Stimulated activated CD8-positive, alpha-beta memory T cell treated with anti-CD3 and anti-CD28 coated beads, Interleukin-7, amount 100 ng/mL, for 24 hours (primary cell): ENCODE measurements at regions not wholly inside any gene's neighbourhood (a gene's known extent, or its start where the extent isn't known, plus 50 kb on each side); places are given as distances from the start of the nearest gene placed in this dataset.

ENCODE experiments used
- DNase-seq: peaks from one replicate; pipeline ENCODE4 v3.0.0-alpha.2; 2020; ENCODE audit warnings: low read depth

DNA sequence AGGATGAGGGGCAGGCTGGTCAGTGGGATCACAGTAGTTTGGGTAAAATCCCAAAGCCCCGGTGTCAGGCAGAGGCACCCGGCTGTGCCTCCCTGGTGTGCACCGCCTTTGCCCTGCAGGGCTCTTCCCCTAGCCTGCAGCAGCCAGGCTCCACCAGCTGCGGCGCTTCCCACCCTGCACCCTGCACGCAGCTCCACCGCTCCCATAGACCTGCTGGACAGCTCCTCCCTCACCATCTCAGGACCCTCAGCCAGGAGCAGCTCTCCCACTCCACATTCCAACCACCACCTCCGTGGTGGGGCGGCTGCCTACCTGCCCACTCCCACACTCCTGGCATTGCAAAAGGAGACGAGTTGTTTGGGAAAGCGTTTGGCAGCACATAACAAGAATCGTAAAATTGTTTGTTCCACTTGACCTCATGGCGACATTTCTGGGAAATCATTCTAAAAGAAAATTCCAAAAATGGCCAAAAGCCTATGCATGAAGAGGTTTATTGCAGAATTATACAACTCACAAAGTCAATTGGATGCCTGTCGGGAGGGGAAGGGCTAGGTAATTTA is 287.4 kb upstream of the HDAC4 start:
- no peak for DNase-seq

DNA sequence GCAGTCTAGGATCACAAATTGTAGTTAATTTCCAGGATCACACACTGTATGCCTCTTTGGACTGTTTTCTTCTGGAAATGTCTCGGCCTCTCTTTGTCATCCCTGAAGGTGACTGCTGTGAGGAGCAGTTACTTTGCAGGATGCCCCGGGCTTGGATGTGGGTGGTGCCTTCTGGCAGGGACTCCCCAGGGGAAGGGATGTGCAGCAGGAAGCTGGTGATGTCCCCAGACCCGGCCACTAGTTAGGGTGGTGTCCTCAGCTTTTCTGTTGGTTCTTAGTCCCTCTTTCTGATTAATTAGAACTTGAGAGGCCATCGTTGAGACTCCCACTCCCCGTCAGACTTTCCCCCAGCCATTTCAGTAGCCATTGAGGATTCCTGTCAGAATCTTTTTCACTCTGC is 286.6 kb upstream of the HDAC4 start:
- DNase-seq, result no peak

- DNase-seq, result no peak
These were observed 285.1 kb upstream of the HDAC4 start for GRCh38 chr2:239685965-239686364.

DNA sequence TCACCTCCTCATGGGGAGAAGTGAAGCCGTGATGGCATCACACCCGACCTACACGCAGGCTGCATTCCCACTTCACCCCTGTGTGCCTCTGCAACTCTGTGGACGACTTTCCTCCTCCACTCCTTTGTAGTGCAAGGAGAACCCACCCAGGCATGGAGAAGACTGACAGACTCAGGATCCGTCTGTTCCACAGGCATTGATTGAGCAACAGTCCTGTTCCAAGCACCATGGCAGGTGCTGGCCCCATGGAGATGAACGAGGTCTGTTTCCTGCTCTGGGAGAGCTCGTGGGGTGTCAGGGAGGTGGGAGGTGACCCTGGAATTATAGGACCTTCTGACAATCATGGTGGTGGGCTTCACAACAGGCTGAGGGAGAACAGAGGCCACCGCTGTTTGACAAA is 284.7 kb upstream of the HDAC4 start:
- no peak for DNase-seq

- no peak for DNase-seq
These were observed 284.2 kb upstream of the HDAC4 start for GRCh38 chr2:239684996-239685395.

GRCh38 chr2:239684271-239684810 is 283.5 kb upstream of the HDAC4 start:
- no peak for DNase-seq

DNA sequence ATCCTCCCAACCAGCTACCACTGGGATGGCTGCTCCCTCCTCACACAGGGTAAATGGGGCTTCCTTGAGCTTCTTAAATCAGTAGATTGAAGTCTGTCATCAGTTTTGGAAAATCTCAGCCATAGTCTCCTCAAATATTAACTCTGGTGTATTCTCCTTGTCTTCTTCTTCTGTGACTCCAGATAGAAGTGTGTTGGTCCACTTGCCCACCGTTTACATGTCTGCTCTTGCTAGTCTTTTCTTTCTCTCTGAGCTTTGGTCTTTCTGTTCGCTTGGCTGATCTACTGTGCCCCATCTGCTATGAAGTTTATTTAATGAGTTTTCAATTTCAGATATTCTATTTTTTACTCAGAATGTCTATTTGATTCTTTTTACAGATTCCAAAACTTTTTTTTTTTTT is 281.7 kb upstream of the HDAC4 start:
- DNase-seq, result no peak

DNA sequence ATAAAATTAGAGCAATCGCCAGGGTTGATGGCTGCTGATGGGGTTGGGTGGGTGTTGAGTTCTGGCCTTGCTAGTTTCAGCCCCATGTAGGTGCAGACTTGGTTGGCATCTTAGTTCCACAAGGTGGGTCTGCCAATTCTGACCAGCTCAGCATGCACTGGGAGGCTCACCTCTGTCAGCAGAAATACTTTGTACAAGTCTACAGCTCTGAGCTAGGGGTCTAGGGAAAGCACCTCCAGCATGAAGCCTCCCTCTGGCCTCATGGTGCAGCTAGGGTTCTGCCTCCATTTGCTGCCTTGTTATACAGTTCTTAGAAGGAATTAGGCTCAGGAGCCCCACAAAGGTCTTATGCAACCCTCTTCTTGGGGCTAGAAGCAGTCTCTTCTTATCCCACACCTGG is 278.9 kb upstream of the HDAC4 start:
- DNase-seq, result no peak

- no peak for DNase-seq
These were observed 278.0 kb upstream of the HDAC4 start for GRCh38 chr2:239678666-239679296.

DNA sequence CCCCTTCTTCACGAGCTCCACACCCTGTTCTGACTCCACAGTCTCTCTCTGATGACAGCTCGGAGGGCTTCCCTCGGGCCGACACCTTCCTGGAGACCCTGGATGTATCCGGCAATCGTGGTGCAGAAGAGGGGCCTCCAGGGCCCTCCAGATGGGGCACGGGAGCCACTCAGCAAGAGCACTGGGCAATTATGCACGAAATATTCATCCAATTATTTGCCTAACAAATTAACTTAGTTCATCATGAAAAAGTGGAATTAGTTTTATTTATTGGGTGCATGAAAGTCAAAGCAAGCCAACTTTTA is 277.3 kb upstream of the HDAC4 start:
- DNase-seq, result no peak

DNA sequence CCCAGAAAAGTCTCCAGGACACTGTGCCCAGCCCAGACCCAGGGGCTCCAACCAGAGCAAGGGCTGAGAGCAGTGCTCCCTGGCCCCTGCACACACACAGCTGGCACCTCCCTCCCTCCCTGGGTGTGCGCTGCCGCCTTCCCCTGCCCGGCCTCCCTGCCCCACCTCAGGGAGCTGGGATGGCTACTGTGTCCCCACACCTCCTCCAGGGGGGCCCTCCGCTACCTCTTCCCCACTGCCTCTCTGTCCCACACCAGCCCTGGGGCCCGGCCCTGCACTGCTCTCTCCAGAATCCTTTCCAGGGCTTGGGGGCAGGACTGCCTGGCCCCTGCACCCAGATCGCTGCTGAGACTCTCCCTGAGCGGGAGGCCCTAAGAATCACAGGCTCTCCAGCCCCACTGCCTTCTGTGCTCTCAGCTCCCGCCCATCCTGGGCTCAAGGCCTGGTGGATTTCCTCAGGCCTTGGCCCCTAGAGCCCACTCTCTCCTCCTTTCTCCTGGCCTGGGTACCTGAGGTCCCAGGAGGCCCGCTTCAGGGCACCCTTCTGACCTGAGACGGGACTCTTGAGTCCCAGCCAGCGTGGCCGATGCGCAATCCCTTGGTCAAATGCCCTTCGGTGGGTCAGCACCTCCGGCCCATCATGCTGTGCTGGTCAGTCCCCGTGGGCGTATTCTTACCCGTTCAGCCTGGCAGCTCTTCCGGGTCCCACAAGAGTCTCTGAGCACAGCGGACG is 276.8 kb upstream of the HDAC4 start:
- no peak for DNase-seq

DNA sequence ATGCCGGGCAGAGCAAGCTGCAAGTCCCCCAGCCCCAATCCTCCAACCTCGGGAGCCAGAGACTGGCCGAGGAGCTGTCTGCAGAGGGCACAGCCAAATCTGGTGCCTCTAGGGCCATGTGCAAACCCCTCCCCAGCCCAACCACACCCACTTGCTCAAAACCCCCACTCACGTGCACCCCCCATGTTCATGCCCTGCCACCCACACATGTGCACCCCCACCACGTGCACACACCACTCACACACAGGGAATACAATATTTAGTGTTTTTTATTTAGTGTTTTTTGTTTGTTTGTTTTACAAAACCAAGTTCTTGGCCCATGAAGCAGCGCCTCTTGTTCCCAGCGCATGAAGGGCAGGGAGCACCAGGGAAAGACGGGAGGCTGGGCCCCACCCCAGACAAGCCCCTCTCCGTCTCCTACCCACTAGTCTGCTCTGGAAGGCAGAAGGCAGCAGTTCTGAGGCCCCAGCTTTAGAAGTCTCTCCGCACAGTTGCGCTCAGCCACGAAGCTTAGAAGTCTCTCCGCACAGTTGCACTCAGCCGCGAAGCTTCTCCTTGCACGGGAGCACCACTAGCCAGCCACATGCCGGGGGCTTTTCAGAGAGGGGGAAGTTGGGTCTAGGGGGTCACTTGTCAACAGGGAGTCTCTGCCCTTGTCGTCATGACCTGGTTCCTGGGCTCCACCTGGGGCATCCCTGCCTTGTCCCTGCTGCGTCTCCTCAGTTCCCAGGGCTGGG is 276.1 kb upstream of the HDAC4 start:
- no peak for DNase-seq

- DNase-seq, result no peak
These were observed 275.3 kb upstream of the HDAC4 start for GRCh38 chr2:239675826-239676715.

GRCh38 chr2:239674981-239675825 is 274.4 kb upstream of the HDAC4 start:
- no peak for DNase-seq

- DNase-seq, result no peak
These were observed 273.5 kb upstream of the HDAC4 start for GRCh38 chr2:239674101-239674980.

DNA sequence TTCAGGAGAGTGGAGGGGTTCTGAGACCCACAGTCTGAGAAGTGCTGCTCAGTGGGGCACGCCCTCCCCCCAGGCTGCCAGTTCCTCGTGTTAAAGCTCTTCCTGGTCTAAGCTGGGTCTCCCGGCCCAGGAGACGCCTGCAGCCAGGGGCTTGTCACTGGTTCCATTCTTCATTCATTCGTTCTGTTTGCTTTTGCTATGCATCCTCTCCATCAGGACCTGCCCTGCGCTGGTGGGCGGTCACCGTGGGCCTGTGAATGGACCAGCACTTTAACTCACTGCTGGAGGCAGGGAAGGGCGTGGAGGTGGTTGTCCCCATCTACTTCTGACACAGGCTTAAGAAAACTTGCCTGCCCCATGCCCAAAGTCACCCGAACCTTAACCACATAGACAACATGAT is 272.8 kb upstream of the HDAC4 start:
- DNase-seq, result no peak

GRCh38 chr2:239671916-239672849 is 271.4 kb upstream of the HDAC4 start:
- no peak for DNase-seq

GRCh38 chr2:239671471-239671870 is 270.7 kb upstream of the HDAC4 start:
- DNase-seq, result no peak
